DND-41 (cell line): ENCODE measurements at regions not wholly inside any gene's neighbourhood (a gene's known extent, or its start where the extent isn't known, plus 50 kb on each side); places are given as distances from the start of the nearest gene placed in this dataset.

Experiments
- EZH2 ChIP-seq: IDR thresholded peaks from 3 replicates; pipeline ENCODE4 v1.6.1; 2012; ENCODE audit warnings: borderline replicate concordance, low read depth, mild to moderate bottlenecking, moderate library complexity, low read length, inconsistent platforms; ENCODE audit not compliant: severe bottlenecking
- TF ChIP-seq, protein P1 (sequence below): IDR thresholded peaks from 2 replicates; pipeline ENCODE4 v1.5.1; 2012; ENCODE audit warnings: borderline replicate concordance, low read length, moderate library complexity, mild to moderate bottlenecking; ENCODE audit not compliant: poor library complexity, severe bottlenecking; ENCODE audit errors: extremely low read depth

DNA sequence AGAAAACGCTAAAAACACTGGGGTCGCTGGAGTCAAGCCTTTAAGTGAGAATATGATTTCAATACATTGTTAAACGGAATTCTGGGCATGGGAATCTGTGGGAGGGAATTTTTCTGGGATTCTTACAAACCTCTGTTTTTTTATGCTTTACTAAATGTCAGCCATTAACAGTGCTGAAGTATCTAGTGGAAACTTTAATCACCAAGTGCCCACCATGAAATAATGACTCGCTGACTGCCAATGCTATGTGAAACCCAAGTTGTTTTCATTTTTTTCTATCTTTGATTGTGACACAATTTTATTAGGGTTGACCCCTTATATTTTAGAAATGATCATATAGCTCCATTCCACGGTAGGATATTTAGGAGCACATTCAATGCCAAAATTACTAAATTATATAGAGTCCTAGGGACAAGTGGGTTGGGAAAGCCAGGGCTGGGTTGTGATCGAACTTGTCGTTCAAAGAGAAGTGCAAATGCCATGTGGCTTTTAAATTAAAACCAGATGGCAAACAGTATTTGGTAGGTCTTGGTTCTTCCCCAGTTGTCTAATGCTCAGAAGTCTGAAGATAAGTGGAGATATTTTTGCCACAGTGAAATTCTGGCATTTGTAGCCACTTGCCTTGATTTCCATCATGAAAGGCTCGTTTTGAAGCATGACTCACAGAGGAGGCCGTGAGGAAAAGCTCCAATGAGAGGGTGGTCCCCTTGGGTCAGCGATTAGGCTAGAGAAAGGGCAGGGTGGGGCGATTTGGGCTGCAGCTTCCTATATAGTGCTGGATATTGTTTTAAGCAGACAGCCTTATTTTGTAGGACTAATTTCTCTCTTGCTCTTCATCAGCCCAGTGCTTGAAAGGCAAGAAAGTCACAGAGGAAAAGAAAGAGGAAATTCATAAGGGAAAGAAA, 254.4 kb upstream of the JAG1 start:
- TF ChIP-seq, protein P1, sequence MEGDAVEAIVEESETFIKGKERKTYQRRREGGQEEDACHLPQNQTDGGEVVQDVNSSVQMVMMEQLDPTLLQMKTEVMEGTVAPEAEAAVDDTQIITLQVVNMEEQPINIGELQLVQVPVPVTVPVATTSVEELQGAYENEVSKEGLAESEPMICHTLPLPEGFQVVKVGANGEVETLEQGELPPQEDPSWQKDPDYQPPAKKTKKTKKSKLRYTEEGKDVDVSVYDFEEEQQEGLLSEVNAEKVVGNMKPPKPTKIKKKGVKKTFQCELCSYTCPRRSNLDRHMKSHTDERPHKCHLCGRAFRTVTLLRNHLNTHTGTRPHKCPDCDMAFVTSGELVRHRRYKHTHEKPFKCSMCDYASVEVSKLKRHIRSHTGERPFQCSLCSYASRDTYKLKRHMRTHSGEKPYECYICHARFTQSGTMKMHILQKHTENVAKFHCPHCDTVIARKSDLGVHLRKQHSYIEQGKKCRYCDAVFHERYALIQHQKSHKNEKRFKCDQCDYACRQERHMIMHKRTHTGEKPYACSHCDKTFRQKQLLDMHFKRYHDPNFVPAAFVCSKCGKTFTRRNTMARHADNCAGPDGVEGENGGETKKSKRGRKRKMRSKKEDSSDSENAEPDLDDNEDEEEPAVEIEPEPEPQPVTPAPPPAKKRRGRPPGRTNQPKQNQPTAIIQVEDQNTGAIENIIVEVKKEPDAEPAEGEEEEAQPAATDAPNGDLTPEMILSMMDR, result no peak
- no peak for TF ChIP-seq EZH2
